GM19035 (cell line): ENCODE measurements at regions not wholly inside any gene's neighbourhood (a gene's known extent, or its start where the extent isn't known, plus 50 kb on each side); places are given as distances from the start of the nearest gene placed in this dataset.
"Not testable (repeated sequence)": the region's sequence is repeated elsewhere in the genome, so short reads cannot be mapped to it uniquely, and the experiment has no call there.

Experiments used
- ATAC-seq: cut with Tn5 transposase; IDR thresholded peaks from one replicate; pipeline ENCODE4 v1.9.1; 2021; ENCODE audit not compliant: unreplicated experiment

GRCh38 chr13:87302034-87302433, 369.1 kb upstream of the SLITRK5 start:
- ATAC-seq: no peak

- no peak for ATAC-seq
Measured at GRCh38 chr13:87302931-87303330, 368.2 kb upstream of the SLITRK5 start.

- no peak for ATAC-seq
Measured at GRCh38 chr13:87311165-87311564, 360.0 kb upstream of the SLITRK5 start.

- ATAC-seq: no peak
Measured at GRCh38 chr13:87314822-87315221, 356.3 kb upstream of the SLITRK5 start.

GRCh38 chr13:87322386-87322785, 348.8 kb upstream of the SLITRK5 start:
- no peak for ATAC-seq

GRCh38 chr13:87324558-87324957, 346.6 kb upstream of the SLITRK5 start:
- ATAC-seq: no peak

- no peak for ATAC-seq
Measured at GRCh38 chr13:87331178-87331577, 340.0 kb upstream of the SLITRK5 start.

- ATAC-seq: no peak
Measured at GRCh38 chr13:87333599-87333998, 337.6 kb upstream of the SLITRK5 start.

- ATAC-seq: no peak
Measured at GRCh38 chr13:87334176-87334575, 337.0 kb upstream of the SLITRK5 start.

- ATAC-seq: not testable (repeated sequence)
Measured at GRCh38 chr13:87336346-87336889, 334.8 kb upstream of the SLITRK5 start.

- ATAC-seq: no peak
Measured at GRCh38 chr13:87344176-87344575, 327.0 kb upstream of the SLITRK5 start.

- no peak for ATAC-seq
Measured at GRCh38 chr13:87355451-87355850, 315.7 kb upstream of the SLITRK5 start.

- no peak for ATAC-seq
Measured at GRCh38 chr13:87356314-87356713, 314.9 kb upstream of the SLITRK5 start.

- ATAC-seq: no peak
Measured at GRCh38 chr13:87358319-87358718, 312.9 kb upstream of the SLITRK5 start.

- no peak for ATAC-seq
Measured at GRCh38 chr13:87361216-87361615, 310.0 kb upstream of the SLITRK5 start.

GRCh38 chr13:87368639-87369038, 302.5 kb upstream of the SLITRK5 start:
- ATAC-seq: no peak

GRCh38 chr13:87376081-87376480, 295.1 kb upstream of the SLITRK5 start:
- ATAC-seq: no peak

GRCh38 chr13:87384099-87384498, 287.1 kb upstream of the SLITRK5 start:
- no peak for ATAC-seq

GRCh38 chr13:87393358-87393757, 277.8 kb upstream of the SLITRK5 start:
- ATAC-seq: no peak

- ATAC-seq: no peak
Measured at GRCh38 chr13:87398047-87398446, 273.1 kb upstream of the SLITRK5 start.

- no peak for ATAC-seq
Measured at GRCh38 chr13:87403748-87404432, 267.3 kb upstream of the SLITRK5 start.

GRCh38 chr13:87426742-87427141, 244.4 kb upstream of the SLITRK5 start:
- no peak for ATAC-seq

GRCh38 chr13:87444135-87444534, 227.0 kb upstream of the SLITRK5 start:
- ATAC-seq: no peak
